ENCODE measurements at regions not wholly inside any gene's neighbourhood (a gene's known extent, or its start where the extent isn't known, plus 50 kb on each side); places are given as distances from the start of the nearest gene placed in this dataset.
A peak's percentile ranks its signal among the peaks of the same experiment; 100 is the strongest.
"Not testable (repeated sequence)": the region's sequence is repeated elsewhere in the genome, so short reads cannot be mapped to it uniquely, and the experiment has no call there.

- not testable (repeated sequence) for DNase-seq (ENCODE audit: low read depth in 2 of 2)
These were observed 167.6 kb upstream of the CXXC4 start for GRCh38 chr4:104662269-104662668.

GRCh38 chr4:104677116-104677515 is 182.4 kb upstream of the CXXC4 start:
- DNase-seq (ENCODE audit: low read depth in 2 of 2): no peak

GRCh38 chr4:104682311-104682710 is 187.6 kb upstream of the CXXC4 start:
- DNase-seq (ENCODE audit: low read depth in 2 of 2): no peak

- no peak for DNase-seq (ENCODE audit: low read depth in 2 of 2)
These were observed 199.0 kb upstream of the CXXC4 start for GRCh38 chr4:104693601-104694201.

DNA sequence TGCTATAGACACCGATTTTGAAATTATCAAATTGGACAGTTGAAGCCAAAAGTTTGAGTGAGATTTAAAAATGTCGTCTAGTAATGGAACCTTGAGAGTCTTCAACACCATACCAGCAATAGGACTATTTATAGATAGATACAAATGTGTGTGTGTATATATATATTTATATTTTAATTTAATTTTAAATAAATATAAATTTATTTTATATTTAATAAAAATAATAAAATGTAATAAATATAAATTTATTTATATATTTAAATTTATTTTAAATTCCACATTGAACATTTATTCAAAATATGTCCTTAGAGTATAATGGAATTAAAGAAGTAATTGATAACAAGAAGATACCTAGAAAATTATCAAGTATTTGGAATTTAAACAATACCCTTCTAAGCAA is 221.9 kb upstream of the CXXC4 start:
- DNase-seq (ENCODE audit: low read depth in 2 of 2): no peak

- DNase-seq (ENCODE audit: low read depth in 2 of 2): no peak
These were observed 225.0 kb upstream of the CXXC4 start for GRCh38 chr4:104719539-104720230.

DNA sequence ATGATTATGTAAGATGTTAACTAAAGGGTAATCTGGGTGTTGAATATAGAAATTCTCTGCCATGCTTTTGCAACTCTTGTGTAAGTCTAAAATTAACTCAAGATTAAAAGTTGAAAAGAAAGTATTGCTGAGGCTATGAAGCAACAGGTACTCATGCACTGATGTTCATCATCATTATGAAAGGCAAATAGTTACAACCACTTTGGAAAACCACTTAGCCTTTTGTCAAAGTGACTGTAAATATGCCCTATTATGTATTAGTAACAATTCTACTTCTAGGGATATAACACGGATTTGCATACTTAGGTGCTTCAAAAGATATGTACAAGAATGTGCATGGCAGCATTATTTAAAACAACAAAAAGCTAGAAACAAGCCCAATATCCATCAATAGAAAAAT is 227.8 kb upstream of the CXXC4 start:
- DNase-seq (ENCODE audit: low read depth in 2 of 2): no peak

DNA sequence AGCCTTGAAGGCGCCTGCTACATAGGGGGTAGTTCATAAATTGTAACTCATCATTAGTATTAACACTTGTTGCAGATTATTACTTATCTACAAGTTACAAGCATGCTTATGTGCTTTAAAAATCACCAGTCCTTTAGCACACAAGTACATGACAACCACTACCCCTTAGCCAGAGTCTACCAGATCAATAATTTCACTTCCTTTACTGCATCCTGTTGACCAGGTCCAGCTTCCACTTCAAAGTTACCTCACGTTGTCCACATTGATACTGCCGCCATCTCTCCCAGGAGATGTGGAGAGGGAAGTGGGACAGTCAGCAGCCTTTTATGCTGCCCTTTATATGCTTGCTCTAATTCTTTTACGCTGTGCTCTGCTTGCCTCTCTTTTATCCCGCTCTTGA is 231.3 kb upstream of the CXXC4 start:
- DNase-seq (ENCODE audit: low read depth in 2 of 2): no peak

- DNase-seq (ENCODE audit: low read depth in 2 of 2): no peak
These were observed 232.9 kb upstream of the CXXC4 start for GRCh38 chr4:104727643-104728042.

DNA sequence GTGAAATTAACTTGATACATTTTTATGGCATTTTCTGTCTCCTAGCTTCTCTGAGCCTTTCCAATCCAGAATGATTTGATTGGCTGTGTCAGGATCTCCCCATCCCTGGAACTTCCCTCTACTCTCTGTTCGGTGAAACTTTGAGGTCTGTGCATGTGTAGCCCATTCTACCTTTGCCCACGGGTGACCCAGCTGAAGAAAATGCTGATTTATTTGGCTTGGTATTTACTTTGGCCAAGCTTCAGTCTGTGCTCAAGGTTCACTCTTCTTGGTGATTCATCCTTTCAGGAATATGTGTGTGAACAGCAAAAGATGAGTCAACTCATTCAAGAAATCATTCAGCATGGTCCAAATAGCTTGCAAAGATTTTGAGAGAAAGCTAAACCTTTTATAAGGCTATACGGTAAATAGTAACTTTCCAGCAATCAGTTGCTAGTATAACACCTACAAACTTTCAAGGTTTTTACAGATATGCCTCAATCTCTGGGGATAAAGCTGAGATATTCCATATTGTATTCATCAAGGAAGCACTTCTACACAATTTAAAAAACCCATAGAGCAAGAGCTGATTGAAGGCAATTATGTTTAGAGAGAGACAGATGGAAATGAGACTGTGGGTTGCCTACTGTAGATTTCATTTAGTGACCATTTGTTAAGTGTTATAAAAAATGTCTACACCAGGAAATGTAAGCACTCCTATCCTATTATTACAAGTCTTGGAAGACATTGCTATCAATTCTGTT is 233.9 kb upstream of the CXXC4 start:
- DNase-seq (ENCODE audit: low read depth in 2 of 2): peak; percentile 16 to 20

GRCh38 chr4:104732766-104733165 is 238.1 kb upstream of the CXXC4 start:
- DNase-seq (ENCODE audit: low read depth in 2 of 2): no peak

GRCh38 chr4:104735174-104735573 is 240.5 kb upstream of the CXXC4 start:
- DNase-seq (ENCODE audit: low read depth in 2 of 2): no peak

GRCh38 chr4:104740161-104740560 is 245.5 kb upstream of the CXXC4 start:
- no peak for DNase-seq (ENCODE audit: low read depth in 2 of 2)

DNA sequence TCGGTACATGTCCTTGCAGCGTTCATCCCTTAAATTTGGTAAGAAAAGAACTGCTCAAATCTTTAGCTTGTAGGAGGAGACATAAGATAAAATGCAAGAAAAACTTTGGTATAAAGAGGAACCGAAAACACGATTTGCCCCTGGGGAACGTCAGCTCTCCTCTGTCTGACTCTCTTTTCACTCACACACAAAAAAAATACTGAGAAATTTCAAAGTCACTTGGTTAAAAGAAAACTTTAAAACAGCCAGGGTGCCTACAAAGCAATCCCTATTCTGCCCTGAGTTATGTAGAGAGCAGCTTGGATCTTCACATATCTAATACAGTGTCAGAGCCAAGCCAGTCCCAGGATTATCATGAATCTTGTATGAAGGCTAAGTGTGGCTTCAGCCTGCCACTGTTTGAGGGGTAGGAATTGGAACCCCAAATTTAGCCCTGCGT is 248.5 kb upstream of the CXXC4 start:
- no peak for DNase-seq (ENCODE audit: low read depth in 2 of 2)

DNA sequence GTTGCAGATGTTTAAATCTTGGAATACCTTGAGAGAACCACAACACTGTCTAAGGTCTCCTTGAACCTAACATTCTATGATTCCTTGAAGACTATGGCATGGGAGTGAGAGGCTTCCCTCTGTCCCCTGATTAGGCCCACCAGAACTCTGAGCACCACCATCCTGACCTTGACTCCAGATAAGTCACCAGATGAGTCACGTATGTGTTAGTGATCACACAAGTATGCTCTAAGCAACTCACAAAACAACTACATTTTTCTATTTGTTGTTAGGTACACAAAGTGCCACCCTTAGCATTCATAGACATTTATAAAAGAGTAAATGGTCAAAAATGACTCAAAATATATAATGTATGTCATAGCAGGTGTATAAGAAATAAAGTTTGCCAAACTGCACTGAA is 252.9 kb upstream of the CXXC4 start:
- DNase-seq (ENCODE audit: low read depth in 2 of 2): no peak

- DNase-seq (ENCODE audit: low read depth in 2 of 2): no peak
These were observed 254.4 kb upstream of the CXXC4 start for GRCh38 chr4:104749062-104749461.

DNA sequence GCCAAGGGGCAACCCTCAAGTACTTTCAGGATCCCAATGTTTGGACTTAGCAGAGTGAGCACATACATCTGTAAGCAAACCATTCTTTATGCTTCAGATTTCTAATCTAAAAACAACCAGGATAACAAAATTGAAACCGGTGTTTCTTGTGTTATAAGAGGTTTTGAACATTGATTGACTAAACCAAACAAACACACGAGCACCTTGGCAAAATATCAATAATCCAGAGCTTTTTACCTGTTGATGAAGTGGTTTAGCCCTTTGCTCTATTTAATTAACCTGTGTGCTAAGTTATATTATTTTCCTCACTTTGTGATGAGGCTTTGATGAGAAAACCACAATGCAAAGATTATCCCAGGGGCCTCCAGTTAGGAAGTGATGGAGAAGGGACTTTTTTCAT is 255.3 kb upstream of the CXXC4 start:
- no peak for DNase-seq (ENCODE audit: low read depth in 2 of 2)

DNA sequence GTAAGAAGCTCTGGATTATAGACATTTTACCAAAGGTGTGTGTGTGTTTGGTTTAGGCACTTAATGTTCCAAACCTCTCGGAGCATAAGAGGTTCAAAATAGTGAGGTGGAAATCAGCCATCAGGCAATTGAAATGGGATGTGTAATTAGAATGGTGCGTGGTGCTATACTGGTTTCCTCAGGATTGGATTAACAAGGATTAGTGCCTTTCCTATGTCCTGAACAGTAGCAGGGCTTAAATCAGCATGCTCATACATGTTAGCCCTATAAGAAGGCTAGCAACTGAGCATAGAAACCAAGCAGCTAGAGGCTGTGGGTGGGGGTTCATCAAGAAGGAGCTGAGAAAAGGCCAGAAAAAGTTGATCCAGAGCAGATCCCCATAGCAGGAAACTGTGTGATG is 256.8 kb upstream of the CXXC4 start:
- DNase-seq (ENCODE audit: low read depth in 2 of 2): no peak

GRCh38 chr4:104752337-104752736 is 257.6 kb upstream of the CXXC4 start:
- no peak for DNase-seq (ENCODE audit: low read depth in 2 of 2)

- DNase-seq (ENCODE audit: low read depth in 2 of 2): no peak
These were observed 262.1 kb upstream of the CXXC4 start for GRCh38 chr4:104756837-104757236.

DNA sequence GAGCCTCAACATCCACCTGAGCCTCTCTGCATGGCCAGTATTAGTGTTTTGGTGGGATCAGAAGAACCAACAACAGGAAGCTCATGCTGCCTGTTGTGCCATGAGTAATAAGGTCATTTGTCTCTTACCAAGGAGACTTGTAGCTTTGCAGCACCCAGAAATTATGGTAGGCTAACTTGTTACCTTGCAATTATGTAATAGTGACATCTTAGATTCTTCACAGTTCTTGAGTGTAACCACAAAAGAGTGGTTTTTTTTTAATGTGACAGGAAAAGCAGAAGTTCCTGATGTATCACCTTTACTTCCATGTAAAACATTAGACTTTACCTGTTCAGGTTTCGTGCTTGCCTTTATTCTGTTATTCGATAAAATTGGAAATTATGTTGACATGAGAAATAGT is 263.9 kb upstream of the CXXC4 start:
- DNase-seq (ENCODE audit: low read depth in 2 of 2): no peak

DNA sequence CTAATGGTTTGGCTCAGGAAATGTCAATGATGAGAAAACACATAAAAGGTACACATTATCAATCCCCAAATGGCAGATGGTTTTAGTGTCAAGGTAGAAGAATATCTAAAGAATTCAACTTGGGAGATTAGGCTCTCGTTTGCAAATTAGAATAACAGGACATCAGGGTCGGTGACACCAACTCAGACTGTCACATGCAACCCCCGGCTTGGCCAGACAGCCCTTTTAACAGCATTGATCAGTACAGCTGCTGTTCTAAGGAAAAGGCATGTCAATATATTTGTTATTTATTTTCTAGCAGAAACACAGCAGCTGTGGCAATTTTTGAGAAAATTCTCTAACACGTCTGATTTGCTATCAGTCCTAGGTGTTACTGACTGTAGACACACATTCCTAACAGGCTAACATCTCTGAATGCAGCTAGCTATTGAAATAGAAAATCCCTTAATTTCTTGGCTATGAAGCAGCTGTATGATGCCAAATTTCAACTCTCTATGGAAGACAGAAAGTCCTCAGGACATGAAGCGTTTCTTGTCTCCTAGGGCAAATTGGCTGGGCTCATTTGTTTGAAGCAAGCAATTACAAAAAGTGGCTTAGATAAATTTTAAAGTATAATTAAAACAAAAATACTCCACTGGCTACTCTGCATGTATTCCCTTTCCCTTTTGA is 269.0 kb upstream of the CXXC4 start:
- no peak for DNase-seq (ENCODE audit: low read depth in 2 of 2)

DNA sequence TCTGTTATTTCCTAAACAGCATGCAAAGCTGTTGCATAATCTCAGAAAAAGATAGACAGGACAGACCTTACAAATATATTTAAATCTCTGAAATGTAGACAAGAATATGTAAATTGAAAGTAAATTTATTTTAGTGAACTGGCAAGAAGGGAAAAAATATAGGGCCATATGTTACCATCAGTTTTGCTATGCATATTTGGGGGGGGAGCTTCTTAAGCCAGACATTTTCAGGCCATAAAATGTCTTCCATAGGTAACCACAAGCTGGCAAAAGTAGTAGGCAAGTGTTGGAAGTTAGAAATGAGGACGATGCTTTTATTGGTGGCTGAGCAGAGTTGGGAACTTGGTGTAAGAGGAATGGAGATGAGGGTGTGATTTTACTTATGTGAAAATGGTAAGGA is 272.0 kb upstream of the CXXC4 start:
- DNase-seq (ENCODE audit: low read depth in 2 of 2): no peak
